ENCODE measurements at regions not wholly inside any gene's neighbourhood (a gene's known extent, or its start where the extent isn't known, plus 50 kb on each side); places are given as distances from the start of the nearest gene placed in this dataset.

DNA sequence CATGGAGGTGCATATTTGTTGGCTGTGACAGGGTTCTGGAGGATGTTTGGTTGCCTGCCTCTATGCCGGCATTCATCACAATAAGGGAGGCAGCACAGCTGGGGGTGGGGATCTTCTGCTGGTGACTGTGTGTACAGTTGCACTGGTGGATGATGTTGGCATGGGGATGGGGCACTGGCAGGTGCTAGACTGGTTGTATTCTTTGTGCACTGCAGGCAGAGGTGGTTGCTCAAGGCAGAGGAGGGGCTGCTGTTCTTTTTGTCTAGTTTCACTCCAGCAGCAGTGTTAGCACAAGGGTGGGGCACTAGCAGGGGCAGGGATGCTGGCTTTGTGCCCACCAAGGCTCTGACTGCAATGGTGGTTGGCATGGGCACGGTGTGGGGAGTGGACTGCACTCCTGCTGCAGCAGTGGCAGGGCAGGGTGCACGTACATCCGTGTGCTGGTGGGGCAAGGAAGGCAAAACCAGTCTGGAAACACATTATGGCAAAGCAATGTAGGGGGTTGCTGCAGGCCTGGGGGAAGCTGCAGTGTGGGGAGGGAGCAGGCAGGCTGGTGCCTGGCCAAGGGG is 69.3 kb downstream of the ISOC1 start:
- Histone ChIP-seq H3K4me2 (replicated peaks; ENCODE audit: extremely low read depth, low read length, poor library complexity, severe bottlenecking) (no peak overlapping the region), H3K27ac (ENCODE audit: low read depth in 1 of 2, low read length in 2 of 2) (no peak overlapping the region), H2AFZ (ENCODE audit: insufficient read depth, low read depth, low read length, poor library complexity, severe bottlenecking) (no peak overlapping the region), H3K4me3 (replicated peaks in 1 of 3; ENCODE audit: low read depth in 2 of 3, low read length in 3 of 3) (no peak overlapping the region), H3K36me3 (replicated peaks in 1 of 2; ENCODE audit: control insufficient read depth in 1 of 2, insufficient read depth in 2 of 2, low read length in 2 of 2) (no peaks in the 10 kb centered on the region), H4K20me1 (ENCODE audit: insufficient read depth, low read length) (no peaks in the 10 kb centered on the region), H3K4me1 (ENCODE audit: control insufficient read depth in 1 of 2, insufficient read depth in 2 of 2, low read length in 2 of 2) (no peaks in the 10 kb centered on the region), H3K79me2 (ENCODE audit: insufficient read depth, low read length) (no peaks in the 10 kb centered on the region), H3K9ac (ENCODE audit: insufficient read depth, low read length, poor library complexity, severe bottlenecking) (no peak overlapping the region), H3K9me3 (replicated peaks in 1 of 2; ENCODE audit: control insufficient read depth in 1 of 2, insufficient read depth in 1 of 2, low read length in 2 of 2) (peaks cover 11 to 18% of the 10 kb centered on the region in 2 donors), H3K27me3 (ENCODE audit: control insufficient read depth in 2 of 2, insufficient read depth in 2 of 2, low read length in 2 of 2) (no peaks in the 10 kb centered on the region)
- H3K9me3 Mint-ChIP-seq: peaks cover 11 to 26% (median 15%) of the 10 kb centered on the region in 7 donors
- no peak for DNase-seq
- no peaks in the 10 kb centered on the region for H3K36me3 Mint-ChIP-seq
- TF ChIP-seq, protein P1, sequence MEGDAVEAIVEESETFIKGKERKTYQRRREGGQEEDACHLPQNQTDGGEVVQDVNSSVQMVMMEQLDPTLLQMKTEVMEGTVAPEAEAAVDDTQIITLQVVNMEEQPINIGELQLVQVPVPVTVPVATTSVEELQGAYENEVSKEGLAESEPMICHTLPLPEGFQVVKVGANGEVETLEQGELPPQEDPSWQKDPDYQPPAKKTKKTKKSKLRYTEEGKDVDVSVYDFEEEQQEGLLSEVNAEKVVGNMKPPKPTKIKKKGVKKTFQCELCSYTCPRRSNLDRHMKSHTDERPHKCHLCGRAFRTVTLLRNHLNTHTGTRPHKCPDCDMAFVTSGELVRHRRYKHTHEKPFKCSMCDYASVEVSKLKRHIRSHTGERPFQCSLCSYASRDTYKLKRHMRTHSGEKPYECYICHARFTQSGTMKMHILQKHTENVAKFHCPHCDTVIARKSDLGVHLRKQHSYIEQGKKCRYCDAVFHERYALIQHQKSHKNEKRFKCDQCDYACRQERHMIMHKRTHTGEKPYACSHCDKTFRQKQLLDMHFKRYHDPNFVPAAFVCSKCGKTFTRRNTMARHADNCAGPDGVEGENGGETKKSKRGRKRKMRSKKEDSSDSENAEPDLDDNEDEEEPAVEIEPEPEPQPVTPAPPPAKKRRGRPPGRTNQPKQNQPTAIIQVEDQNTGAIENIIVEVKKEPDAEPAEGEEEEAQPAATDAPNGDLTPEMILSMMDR (IDR thresholded peaks at IDR 0.05): no peak
- intact Hi-C loops (cut with micrococcal nuclease): no loop called here
- peaks cover 0 to 1% (median 0%) of the 10 kb centered on the region in 3 donors for H3K27me3 Mint-ChIP-seq (ENCODE audit: low read depth in 3 of 3)
- 88% methylated on average over 4 of the region's 4 CpGs for WGBS (ENCODE audit: insufficient coverage)
- no peak overlapping the region for H3K4me3 Mint-ChIP-seq
- no peak overlapping the region for H3K27ac Mint-ChIP-seq
- no peaks in the 10 kb centered on the region for H3K4me1 Mint-ChIP-seq

DNA sequence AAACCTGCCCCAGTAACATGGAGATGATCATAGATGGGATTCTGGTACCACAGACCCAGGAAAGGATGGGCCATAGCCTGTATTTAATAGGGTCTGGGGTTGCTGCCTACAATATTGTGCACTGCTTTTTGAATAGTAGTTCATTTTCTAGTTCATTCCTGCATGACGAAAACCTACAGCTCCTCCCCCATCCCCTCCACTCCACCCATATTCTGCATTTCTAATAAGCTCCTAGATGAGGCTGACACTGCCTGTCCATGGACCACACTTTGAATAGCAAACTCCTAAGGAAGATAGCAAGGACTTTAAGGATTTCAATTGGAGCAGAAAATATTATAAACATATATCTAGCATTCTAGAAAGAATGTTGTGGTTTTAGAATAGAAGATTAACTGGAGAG is 75.5 kb downstream of the ISOC1 start:
- Mint-ChIP-seq H3K27me3 (ENCODE audit: low read depth in 3 of 3) (peaks cover 0 to 2% (median 1%) of the 10 kb centered on the region in 3 donors), H3K36me3 (no peaks in the 10 kb centered on the region), H3K4me1 (no peaks in the 10 kb centered on the region), H3K9me3 (peaks cover 0 to 2% (median 0%) of the 10 kb centered on the region in 7 donors), H3K4me3 (no peak overlapping the region), H3K27ac (no peak overlapping the region)
- DNase-seq: no peak
- Histone ChIP-seq H3K36me3 (replicated peaks in 1 of 2; ENCODE audit: control insufficient read depth in 1 of 2, insufficient read depth in 2 of 2, low read length in 2 of 2) (no peaks in the 10 kb centered on the region), H3K9me3 (replicated peaks in 1 of 2; ENCODE audit: control insufficient read depth in 1 of 2, insufficient read depth in 1 of 2, low read length in 2 of 2) (no peaks in the 10 kb centered on the region), H3K27ac (ENCODE audit: low read depth in 1 of 2, low read length in 2 of 2) (no peak overlapping the region), H4K20me1 (ENCODE audit: insufficient read depth, low read length) (no peaks in the 10 kb centered on the region), H3K9ac (ENCODE audit: insufficient read depth, low read length, poor library complexity, severe bottlenecking) (no peak overlapping the region), H3K4me2 (replicated peaks; ENCODE audit: extremely low read depth, low read length, poor library complexity, severe bottlenecking) (no peak overlapping the region), H3K4me3 (replicated peaks in 1 of 3; ENCODE audit: low read depth in 2 of 3, low read length in 3 of 3) (no peak overlapping the region), H3K79me2 (ENCODE audit: insufficient read depth, low read length) (no peaks in the 10 kb centered on the region), H2AFZ (ENCODE audit: insufficient read depth, low read depth, low read length, poor library complexity, severe bottlenecking) (no peak overlapping the region), H3K4me1 (ENCODE audit: control insufficient read depth in 1 of 2, insufficient read depth in 2 of 2, low read length in 2 of 2) (no peaks in the 10 kb centered on the region), H3K27me3 (ENCODE audit: control insufficient read depth in 2 of 2, insufficient read depth in 2 of 2, low read length in 2 of 2) (no peaks in the 10 kb centered on the region)
- TF ChIP-seq, protein P1 (IDR thresholded peaks at IDR 0.05): no peak
- intact Hi-C loops (cut with micrococcal nuclease): no loop called here
- no CpG with 5 or more reads among the region's 1 CpG for WGBS (ENCODE audit: insufficient coverage)
